GM18505 (cell line): ENCODE measurements at regions not wholly inside any gene's neighbourhood (a gene's known extent, or its start where the extent isn't known, plus 50 kb on each side); places are given as distances from the start of the nearest gene placed in this dataset.

ENCODE experiments used
- ATAC-seq: cut with Tn5 transposase; IDR thresholded peaks from one replicate; pipeline ENCODE4 v1.9.1; 2021; ENCODE audit not compliant: unreplicated experiment
- POLR2A ChIP-seq: IDR thresholded peaks from 4 replicates; pipeline ENCODE4 v1.6.1; 2011; ENCODE audit warnings: borderline replicate concordance; ENCODE audit not compliant: insufficient read depth, insufficient read length; ENCODE audit errors: extremely low read depth

DNA sequence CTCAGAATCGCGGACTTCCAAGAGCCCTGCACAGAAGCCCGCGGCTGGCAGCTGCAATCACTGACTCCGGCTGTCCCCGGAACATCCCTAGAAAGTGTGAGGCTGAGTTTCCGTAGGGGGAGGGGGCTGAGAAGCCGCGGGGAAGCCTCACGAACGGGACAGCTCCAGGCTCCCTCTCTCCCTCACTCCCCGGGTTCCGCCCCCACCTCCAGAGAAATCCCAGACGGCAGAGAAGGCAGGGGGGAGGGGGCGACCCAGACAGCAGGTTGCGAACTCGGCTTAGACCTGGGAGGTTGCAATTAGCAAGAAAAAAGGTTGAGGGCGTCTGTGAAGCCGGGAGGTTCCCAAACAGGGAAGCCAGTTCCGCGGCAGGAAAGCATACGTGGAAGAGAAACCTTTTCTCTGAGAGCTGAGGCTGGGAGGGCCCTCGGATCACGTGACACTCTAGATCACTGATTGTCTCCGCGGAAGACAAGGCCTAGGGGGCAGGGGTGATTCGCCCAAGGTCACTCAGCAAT lies 73.8 kb upstream of the CPLX2 start:
- TF ChIP-seq POLR2A, result no peak

GRCh38 chr5:175798626-175799025 lies 72.8 kb upstream of the CPLX2 start:
- TF ChIP-seq POLR2A, result no peak
- ATAC-seq, result no peak

More for the DNA sequence above, 73.8 kb upstream of the CPLX2 start:
- ATAC-seq, result no peak

DNA sequence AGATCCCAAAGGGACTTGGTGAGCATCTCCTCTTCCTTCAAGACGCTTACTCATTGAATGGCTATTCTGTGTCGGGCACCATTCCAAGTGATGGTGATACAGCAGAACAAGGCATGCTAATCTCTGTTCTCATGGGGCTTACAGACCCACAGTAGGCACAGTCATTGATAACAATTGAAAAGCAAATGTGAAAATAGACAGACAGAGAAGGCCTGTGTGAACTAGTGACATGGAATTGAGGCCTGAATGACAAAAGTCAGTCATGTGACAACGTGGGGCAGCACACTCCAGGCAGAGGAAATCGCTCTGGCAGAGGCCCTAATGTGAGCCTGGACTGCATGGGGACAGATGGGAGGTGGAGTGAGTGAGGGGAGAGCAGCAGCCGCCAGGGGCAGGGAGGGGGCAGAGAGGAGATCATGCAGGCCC lies 70.7 kb upstream of the CPLX2 start:
- TF ChIP-seq POLR2A, result no peak
- no peak for ATAC-seq

DNA sequence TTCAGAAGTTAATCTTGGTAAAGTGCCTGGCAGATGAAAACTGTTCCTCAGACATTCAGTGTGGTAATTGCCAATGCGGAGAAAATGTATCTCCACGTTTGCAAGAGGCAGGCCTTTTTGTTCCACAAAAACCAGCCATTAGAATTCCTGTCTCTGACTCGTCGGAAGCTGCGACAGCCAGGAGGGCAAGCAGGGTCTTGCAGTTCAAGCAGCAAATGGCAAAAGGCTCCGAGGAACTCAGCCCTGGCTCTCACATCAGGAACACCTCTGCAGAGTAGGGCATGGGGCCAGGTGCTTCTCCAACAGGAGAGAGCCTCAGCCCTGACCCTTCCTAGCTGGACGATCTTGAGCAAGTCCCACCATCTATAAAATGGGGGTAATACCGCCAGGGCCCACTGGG lies 69.0 kb upstream of the CPLX2 start:
- TF ChIP-seq POLR2A, result no peak
- ATAC-seq, result no peak

DNA sequence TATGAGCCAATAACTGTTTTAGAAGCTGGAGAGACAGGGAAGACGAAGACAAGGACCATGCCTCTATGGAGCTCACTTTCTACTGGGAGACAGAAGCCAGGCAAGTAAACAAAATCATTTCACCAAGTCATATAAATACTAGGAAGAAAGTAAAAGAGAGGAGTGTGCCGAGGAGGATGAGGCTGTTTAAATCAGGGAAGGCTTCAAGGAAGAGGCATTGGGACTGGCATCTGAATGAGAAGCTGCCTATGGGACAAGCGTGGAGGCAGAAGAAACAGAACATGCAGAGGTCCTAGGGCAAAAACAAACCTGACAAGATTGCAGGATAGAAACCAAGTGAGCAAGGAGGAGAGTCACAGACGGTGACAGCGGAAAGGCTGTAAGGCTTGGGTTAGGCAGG lies 68.1 kb upstream of the CPLX2 start:
- no peak for ATAC-seq
- TF ChIP-seq POLR2A, result no peak

GRCh38 chr5:175803736-175804454 lies 67.5 kb upstream of the CPLX2 start:
- TF ChIP-seq POLR2A, result no peak
- ATAC-seq, result no peak

GRCh38 chr5:175805256-175806011 lies 65.9 kb upstream of the CPLX2 start:
- TF ChIP-seq POLR2A, result no peak
- no peak for ATAC-seq

- no peak for ATAC-seq
- no peak for TF ChIP-seq POLR2A
Observed at GRCh38 chr5:175808711-175809110, 62.7 kb upstream of the CPLX2 start.

DNA sequence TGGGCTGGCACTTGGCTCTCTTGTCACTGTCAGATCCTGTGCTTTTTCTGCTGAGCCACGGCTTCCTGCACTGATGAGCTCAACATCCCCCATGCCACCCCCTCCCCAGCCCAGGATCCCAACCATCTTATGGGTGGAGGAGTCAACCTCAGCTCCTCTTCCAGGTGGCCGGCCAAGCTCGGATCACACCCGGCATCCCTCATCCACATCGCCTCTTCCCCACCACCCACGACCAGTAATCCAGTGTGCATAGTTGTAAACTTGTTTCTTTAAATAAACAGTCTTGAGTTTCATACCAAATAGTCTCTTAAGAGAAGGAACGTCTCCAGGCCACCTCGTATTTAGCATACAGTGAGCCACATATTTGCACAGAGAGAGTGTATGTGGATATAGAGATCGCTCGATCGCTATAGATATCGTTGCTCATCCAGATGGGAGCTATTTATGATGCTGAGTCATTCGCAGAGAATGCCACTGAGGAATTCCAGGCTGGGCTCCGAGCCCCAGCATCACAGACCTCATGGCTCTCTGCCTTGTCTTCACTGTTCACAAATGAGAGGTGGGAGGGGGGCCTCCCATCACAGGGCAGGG lies 61.8 kb upstream of the CPLX2 start:
- ATAC-seq, result no peak
- no peak for TF ChIP-seq POLR2A

DNA sequence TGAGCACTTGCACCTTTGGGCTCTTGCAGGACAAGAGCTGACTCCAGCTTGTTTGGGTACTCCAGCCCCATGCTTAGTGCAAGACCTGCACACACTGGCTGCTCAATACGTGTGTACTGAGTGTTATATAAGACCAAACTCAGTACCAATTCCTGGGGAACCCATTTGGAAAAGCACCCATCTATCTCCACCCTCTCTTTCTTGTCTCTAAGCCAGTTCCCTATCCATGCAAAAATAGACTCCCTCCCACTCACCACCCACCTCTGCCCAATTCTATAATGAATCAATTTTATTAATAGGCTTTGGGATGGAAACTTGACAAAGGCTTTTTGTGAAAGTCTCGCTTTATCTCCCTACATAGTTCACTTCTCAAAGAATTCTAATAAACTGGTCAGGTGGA lies 60.9 kb upstream of the CPLX2 start:
- ATAC-seq, result no peak
- no peak for TF ChIP-seq POLR2A

- no peak for ATAC-seq
- TF ChIP-seq POLR2A, result no peak
Observed at GRCh38 chr5:175811589-175811988, 59.8 kb upstream of the CPLX2 start.

GRCh38 chr5:175813943-175814630 lies 57.3 kb upstream of the CPLX2 start:
- ATAC-seq, result no peak
- TF ChIP-seq POLR2A, result no peak

GRCh38 chr5:175814691-175815090 lies 56.7 kb upstream of the CPLX2 start:
- no peak for TF ChIP-seq POLR2A
- no peak for ATAC-seq
